ENCODE measurements at regions not wholly inside any gene's neighbourhood (a gene's known extent, or its start where the extent isn't known, plus 50 kb on each side); places are given as distances from the start of the nearest gene placed in this dataset.

- no peak for TF ChIP-seq POLR2A (IDR thresholded peaks at IDR 0.05; ENCODE audit: low read depth, low read length)
- no peak for TF ChIP-seq POLR2AphosphoS5 (IDR thresholded peaks at IDR 0.05; ENCODE audit: low read depth, low read length)
Measured at GRCh38 chrX:15129412-15129811, 140.5 kb downstream of the ASB9 start.

Measured in GM12891 (cell line).